C4-2B (cell line): ENCODE measurements at regions not wholly inside any gene's neighbourhood (a gene's known extent, or its start where the extent isn't known, plus 50 kb on each side); places are given as distances from the start of the nearest gene placed in this dataset.

Experiments used
- CTCF ChIP-seq: fragments of 450-650 bp; conservative IDR thresholded peaks from 2 replicates; pipeline ENCODE4 v1.5.1; 2017; ENCODE audit warnings: mild to moderate bottlenecking
- ZFX ChIP-seq: fragments of 450-650 bp; IDR thresholded peaks from 2 replicates; pipeline ENCODE4 v1.6.1; 2017

- TF ChIP-seq CTCF (no peak), ZFX (no peak)
Observed at GRCh38 chr3:103349760-103350159, 914.9 kb downstream of the ZPLD1 start.
